ENCODE measurements at regions not wholly inside any gene's neighbourhood (a gene's known extent, or its start where the extent isn't known, plus 50 kb on each side); places are given as distances from the start of the nearest gene placed in this dataset.

GRCh38 chr20:22248051-22248667, 336.2 kb downstream of the FOXA2 start:
- peak; percentile 27 for DNase-seq (ENCODE audit: low read depth)
- peak; percentile 64 for TF ChIP-seq CTCF (IDR thresholded peaks at IDR 0.05; ENCODE audit: insufficient read depth, low read length)
- H3K4me3 ChIP-seq (ENCODE audit: low read depth, low read length) = no peak overlapping the region

- no peak for DNase-seq (ENCODE audit: low read depth)
- no peak for TF ChIP-seq CTCF (IDR thresholded peaks at IDR 0.05; ENCODE audit: insufficient read depth, low read length)
- H3K4me3 ChIP-seq (ENCODE audit: low read depth, low read length) = no peak overlapping the region
These were observed 339.2 kb downstream of the FOXA2 start for GRCh38 chr20:22245139-22245538.

- H3K4me3 ChIP-seq (ENCODE audit: low read depth, low read length) = no peak overlapping the region
- TF ChIP-seq CTCF (IDR thresholded peaks at IDR 0.05; ENCODE audit: insufficient read depth, low read length) = no peak
These were observed 341.3 kb downstream of the FOXA2 start for GRCh38 chr20:22243067-22243466.

GRCh38 chr20:22241609-22242008, 342.8 kb downstream of the FOXA2 start:
- no peak for TF ChIP-seq CTCF (IDR thresholded peaks at IDR 0.05; ENCODE audit: insufficient read depth, low read length)
- no peak overlapping the region for H3K4me3 ChIP-seq (ENCODE audit: low read depth, low read length)
- no peak for DNase-seq (ENCODE audit: low read depth)

More at GRCh38 chr20:22243067-22243466, 341.3 kb downstream of the FOXA2 start:
- no peak for DNase-seq (ENCODE audit: low read depth)

GRCh38 chr20:22232923-22233322, 351.4 kb downstream of the FOXA2 start:
- DNase-seq (ENCODE audit: low read depth) = no peak
- H3K4me3 ChIP-seq (ENCODE audit: low read depth, low read length) = no peak overlapping the region
- no peak for TF ChIP-seq CTCF (IDR thresholded peaks at IDR 0.05; ENCODE audit: insufficient read depth, low read length)

GRCh38 chr20:22232473-22232872, 351.9 kb downstream of the FOXA2 start:
- H3K4me3 ChIP-seq (ENCODE audit: low read depth, low read length) = no peak overlapping the region
- TF ChIP-seq CTCF (IDR thresholded peaks at IDR 0.05; ENCODE audit: insufficient read depth, low read length) = no peak
- no peak for DNase-seq (ENCODE audit: low read depth)

All from fibroblast of the aortic adventitia (primary cell).